ENCODE measurements at regions not wholly inside any gene's neighbourhood (a gene's known extent, or its start where the extent isn't known, plus 50 kb on each side); places are given as distances from the start of the nearest gene placed in this dataset.

DNA sequence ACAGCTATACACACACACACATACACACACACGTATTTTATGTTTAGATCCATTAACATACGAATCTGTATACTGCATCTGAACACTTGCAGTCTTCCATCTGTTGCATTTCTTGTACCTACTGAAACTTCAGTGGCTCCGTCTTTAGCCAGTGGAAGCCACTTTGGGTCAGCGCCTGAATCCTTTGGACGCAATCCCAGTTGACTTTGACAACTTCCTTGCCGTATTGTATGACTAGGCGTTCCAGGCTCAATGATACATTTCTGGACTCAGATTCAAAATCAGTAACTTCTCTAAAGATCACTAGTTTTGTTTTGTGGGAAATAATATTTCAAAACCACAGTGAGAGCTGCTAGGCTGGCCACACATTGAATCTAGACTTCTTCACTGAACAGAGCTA is 101.5 kb upstream of the GPC1 start:
- TF ChIP-seq, protein P1, sequence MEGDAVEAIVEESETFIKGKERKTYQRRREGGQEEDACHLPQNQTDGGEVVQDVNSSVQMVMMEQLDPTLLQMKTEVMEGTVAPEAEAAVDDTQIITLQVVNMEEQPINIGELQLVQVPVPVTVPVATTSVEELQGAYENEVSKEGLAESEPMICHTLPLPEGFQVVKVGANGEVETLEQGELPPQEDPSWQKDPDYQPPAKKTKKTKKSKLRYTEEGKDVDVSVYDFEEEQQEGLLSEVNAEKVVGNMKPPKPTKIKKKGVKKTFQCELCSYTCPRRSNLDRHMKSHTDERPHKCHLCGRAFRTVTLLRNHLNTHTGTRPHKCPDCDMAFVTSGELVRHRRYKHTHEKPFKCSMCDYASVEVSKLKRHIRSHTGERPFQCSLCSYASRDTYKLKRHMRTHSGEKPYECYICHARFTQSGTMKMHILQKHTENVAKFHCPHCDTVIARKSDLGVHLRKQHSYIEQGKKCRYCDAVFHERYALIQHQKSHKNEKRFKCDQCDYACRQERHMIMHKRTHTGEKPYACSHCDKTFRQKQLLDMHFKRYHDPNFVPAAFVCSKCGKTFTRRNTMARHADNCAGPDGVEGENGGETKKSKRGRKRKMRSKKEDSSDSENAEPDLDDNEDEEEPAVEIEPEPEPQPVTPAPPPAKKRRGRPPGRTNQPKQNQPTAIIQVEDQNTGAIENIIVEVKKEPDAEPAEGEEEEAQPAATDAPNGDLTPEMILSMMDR (IDR thresholded peaks at IDR 0.05): no peak
- no peak for TF ChIP-seq POLR2A (IDR thresholded peaks at IDR 0.05)
